ENCODE measurements at regions not wholly inside any gene's neighbourhood (a gene's known extent, or its start where the extent isn't known, plus 50 kb on each side); places are given as distances from the start of the nearest gene placed in this dataset.

- no peak for TF ChIP-seq CTCF (IDR thresholded peaks at IDR 0.05; ENCODE audit: extremely low read depth in 1 of 2, insufficient read depth in 1 of 2, low read depth in 1 of 2, low read length in 2 of 2)
- no peak for TF ChIP-seq EZH2 (IDR thresholded peaks at IDR 0.05; ENCODE audit: borderline replicate concordance, low read depth, low read length, severe bottlenecking)
- no peak for TF ChIP-seq GATA2 (IDR thresholded peaks at IDR 0.05; ENCODE audit: insufficient read depth, insufficient read length, low read depth, low read length)
- TF ChIP-seq MAX (IDR thresholded peaks at IDR 0.05; ENCODE audit: insufficient read depth, insufficient read length) = no peak
- no peak for TF ChIP-seq FOS (IDR thresholded peaks at IDR 0.05; ENCODE audit: borderline replicate concordance, insufficient read depth, low read length)
- TF ChIP-seq JUN (IDR thresholded peaks at IDR 0.05; ENCODE audit: borderline replicate concordance, insufficient read depth, insufficient read length, low read depth) = no peak
- TF ChIP-seq POLR2AphosphoS5 (IDR thresholded peaks at IDR 0.05; ENCODE audit: insufficient read depth, low read depth, low read length) = no peak
- Histone ChIP-seq H3K4me3 (replicated peaks in 1 of 3; ENCODE audit: insufficient read depth in 1 of 3, low read depth in 1 of 3, low read length in 3 of 3) (no peak overlapping the region), H3K36me3 (ENCODE audit: control insufficient read depth in 2 of 2, extremely low read depth in 1 of 2, insufficient read depth in 2 of 2, low read length in 2 of 2) (no peaks in the 10 kb centered on the region), H3K27me3 (ENCODE audit: control insufficient read depth in 2 of 2, insufficient read depth in 2 of 2, low read length in 2 of 2) (no peaks in the 10 kb centered on the region), H3K9me3 (replicated peaks; ENCODE audit: control insufficient read depth, insufficient read depth, low read length) (no peaks in the 10 kb centered on the region), H3K4me2 (ENCODE audit: insufficient read depth, low read length) (no peak overlapping the region), H3K9me1 (replicated peaks; ENCODE audit: control insufficient read depth, extremely low read depth, insufficient read depth, low read length) (no peaks in the 10 kb centered on the region), H4K20me1 (replicated peaks; ENCODE audit: control insufficient read depth, extremely low read depth, insufficient read depth, low read length) (no peaks in the 10 kb centered on the region), H3K9ac (replicated peaks; ENCODE audit: extremely low read depth, insufficient read depth, low read length) (no peak overlapping the region), H3K79me2 (ENCODE audit: control insufficient read depth, insufficient read depth, low read length) (no peaks in the 10 kb centered on the region), H2AFZ (ENCODE audit: low read depth, low read length) (no peak overlapping the region), H3K4me1 (ENCODE audit: control insufficient read depth, extremely low read depth, insufficient read depth, low read length) (no peaks in the 10 kb centered on the region), H3K27ac (ENCODE audit: insufficient read depth, low read depth, low read length) (no peak overlapping the region)
- DNase-seq (ENCODE audit: low read depth, low spot score) (no peak), FAIRE-seq (no peak)
- BruUV-seq (replicated peaks) = no TSS peak
- dilution Hi-C loops (cut with MboI; ENCODE audit: extremely low pct_ligation_motif_present, low sequenced_read_pairs) (no loop called here), intact Hi-C loops (cut with micrococcal nuclease) (no loop called here)
- ChIA-PET CTCF (no interaction called here), POLR2A (no interaction called here)
These were observed 120.5 kb upstream of the RMST start for GRCh38 chr12:97342130-97342529.
